Gastroesophageal sphincter (tissue), 3 donors: ENCODE measurements at regions not wholly inside any gene's neighbourhood (a gene's known extent, or its start where the extent isn't known, plus 50 kb on each side); places are given as distances from the start of the nearest gene placed in this dataset.

Experiments
- CTCF ChIP-seq, 4 experiments: fragments of 200-600 bp in 2 of 4; fragments of 450-650 bp in 2 of 4; sonication (generic) in 1 of 4; IDR thresholded peaks; one replicate each; pipeline ENCODE4 v1.5.1; 2017 to 2019; ENCODE audit warnings: antibody characterized with exemption in 4 of 4, mild to moderate bottlenecking in 2 of 4, moderate library complexity in 2 of 4
- EP300 ChIP-seq: sonication (generic); formaldehyde crosslinking; IDR thresholded peaks from one replicate; pipeline ENCODE4 v1.6.1; 2017; ENCODE audit warnings: antibody characterized with exemption, mild to moderate bottlenecking
- POLR2A ChIP-seq, 2 donors: fragments of 450-650 bp; IDR thresholded peaks; one replicate each; pipeline ENCODE4 v1.6.1; 2017; ENCODE audit warnings: antibody characterized with exemption in 2 of 2, mild to moderate bottlenecking in 2 of 2, moderate library complexity in 1 of 2
- POLR2AphosphoS5 ChIP-seq: sonication (generic); formaldehyde crosslinking; IDR thresholded peaks from one replicate; pipeline ENCODE4 v1.6.1; 2017; ENCODE audit warnings: antibody characterized with exemption

- TF ChIP-seq CTCF (IDR thresholded peaks at IDR 0.05) (no peak), POLR2AphosphoS5 (peak; percentile 24), POLR2A (IDR thresholded peaks at IDR 0.05) (no peak), EP300 (no peak)
These were observed 182.9 kb downstream of the XPNPEP1 start for GRCh38 chr10:109740436-109740835.
